Keratinocyte (primary cell): ENCODE measurements at regions not wholly inside any gene's neighbourhood (a gene's known extent, or its start where the extent isn't known, plus 50 kb on each side); places are given as distances from the start of the nearest gene placed in this dataset.

ENCODE experiments used
- DNase-seq: peaks from one replicate; pipeline ENCODE4 v3.0.0-alpha.2; 2011; ENCODE audit warnings: low read depth, missing footprints, low spot score
- FAIRE-seq: peaks from 2 replicates; lab custom pipeline; 2011; peaks lifted over from hg19 to GRCh38; lab: Jason Lieb, UNC
- H2AFZ ChIP-seq: 2 replicates; pipeline ENCODE4 v1.6.0; 2012; ENCODE audit warnings: low read length, control low read depth, inconsistent platforms; ENCODE audit not compliant: control insufficient read depth
- H3K27ac ChIP-seq: 2 replicates; pipeline ENCODE4 v1.5.1; 2011; ENCODE audit warnings: low read length; ENCODE audit not compliant: control insufficient read depth, insufficient read depth
- H3K27me3 ChIP-seq: 3 replicates; pipeline ENCODE4 v1.6.0; 2011; ENCODE audit warnings: low read length; ENCODE audit not compliant: control insufficient read depth, insufficient read depth; ENCODE audit errors: extremely low read depth
- H3K36me3 ChIP-seq, 2 experiments: 2 replicates in 1 of 2; 3 replicates in 1 of 2; pipeline ENCODE4 v1.5.1; 2011; ENCODE audit warnings: low read length in 2 of 2, mild to moderate bottlenecking in 1 of 2; ENCODE audit not compliant: control insufficient read depth in 2 of 2, insufficient read depth in 2 of 2; ENCODE audit errors: extremely low read depth in 1 of 2
- H3K4me1 ChIP-seq: 3 replicates; pipeline ENCODE4 v1.5.1; 2011; ENCODE audit warnings: low read length; ENCODE audit not compliant: control insufficient read depth, insufficient read depth; ENCODE audit errors: extremely low read depth
- H3K4me2 ChIP-seq: 3 replicates; pipeline ENCODE4 v1.6.0; 2011; ENCODE audit warnings: low read depth, low read length; ENCODE audit not compliant: control insufficient read depth, insufficient read depth; ENCODE audit errors: extremely low read depth
- H3K4me3 ChIP-seq, 3 experiments: fragments of 200-600 bp in 1 of 3; sonication (generic) in 1 of 3; 2 replicates in 2 of 3; 3 replicates in 1 of 3; pipeline ENCODE4 v1.5.1; 2011 to 2016; ENCODE audit warnings: low read length in 3 of 3, mild to moderate bottlenecking in 3 of 3, control low read depth in 2 of 3, inconsistent platforms in 1 of 3, low read depth in 1 of 3, mixed read lengths in 1 of 3, mixed run types in 1 of 3, moderate library complexity in 1 of 3; ENCODE audit not compliant: control insufficient read depth in 2 of 3, insufficient read depth in 2 of 3; ENCODE audit errors: extremely low read depth in 1 of 3
- H3K79me2 ChIP-seq: 2 replicates; pipeline ENCODE4 v1.6.0; 2012; ENCODE audit warnings: low read length; ENCODE audit not compliant: control insufficient read depth, insufficient read depth
- H3K9ac ChIP-seq: 3 replicates; pipeline ENCODE4 v1.6.0; 2011; ENCODE audit warnings: low read length; ENCODE audit not compliant: control insufficient read depth, insufficient read depth; ENCODE audit errors: extremely low read depth
- H3K9me1 ChIP-seq: 3 replicates; pipeline ENCODE4 v1.6.0; 2011; ENCODE audit warnings: low read length; ENCODE audit not compliant: control insufficient read depth, insufficient read depth; ENCODE audit errors: extremely low read depth
- H3K9me3 ChIP-seq: 2 replicates; pipeline ENCODE4 v1.5.1; 2012; ENCODE audit warnings: low read depth, low read length; ENCODE audit not compliant: control insufficient read depth
- H4K20me1 ChIP-seq: 3 replicates; pipeline ENCODE4 v1.6.0; 2011; ENCODE audit warnings: low read length; ENCODE audit not compliant: control insufficient read depth, insufficient read depth; ENCODE audit errors: extremely low read depth
- EZH2 ChIP-seq: IDR thresholded peaks from one replicate; pipeline ENCODE4 v1.6.1; 2012; ENCODE audit warnings: inconsistent platforms, mild to moderate bottlenecking, low read length, moderate library complexity
- dilution Hi-C: fragments of 300-500 bp; cut with MboI; formaldehyde crosslinking; loops from one replicate; pipeline ENCODE4 v1.7.0; 2020; ENCODE audit warnings: low sequenced_read_pairs; ENCODE audit not compliant: extremely low pct_ligation_motif_present
- TF ChIP-seq, protein P1 (sequence below), 3 experiments: IDR thresholded peaks in 1 of 3; conservative IDR thresholded peaks in 1 of 3; optimal IDR thresholded peaks in 1 of 3; 2 replicates in 2 of 3; 3 replicates in 1 of 3; pipeline versions ENCODE3 to v1.5.1; 2011; ENCODE audit warnings: low read length in 3 of 3, mild to moderate bottlenecking in 3 of 3, moderate library complexity in 2 of 3, control low read depth in 1 of 3, inconsistent platforms in 1 of 3; ENCODE audit not compliant: insufficient read depth in 2 of 3; ENCODE audit errors: extremely low read depth in 1 of 3

- no peak for TF ChIP-seq EZH2
- Histone ChIP-seq H3K9me1 (no peaks in the 10 kb centered on the region), H3K4me2 (no peak overlapping the region), H3K27ac (no peak overlapping the region), H3K4me3 (no peak overlapping the region), H3K79me2 (no peaks in the 10 kb centered on the region), H2AFZ (no peak overlapping the region), H3K36me3 (no peaks in the 10 kb centered on the region), H3K27me3 (no peaks in the 10 kb centered on the region), H3K4me1 (no peaks in the 10 kb centered on the region), H4K20me1 (no peaks in the 10 kb centered on the region), H3K9me3 (no peaks in the 10 kb centered on the region), H3K9ac (no peak overlapping the region)
- no peak for DNase-seq
- FAIRE-seq = no peak
- dilution Hi-C loops = no loop called here
Observed at GRCh38 chr1:88318740-88319139, 365.3 kb upstream of the PKN2 start.

DNA sequence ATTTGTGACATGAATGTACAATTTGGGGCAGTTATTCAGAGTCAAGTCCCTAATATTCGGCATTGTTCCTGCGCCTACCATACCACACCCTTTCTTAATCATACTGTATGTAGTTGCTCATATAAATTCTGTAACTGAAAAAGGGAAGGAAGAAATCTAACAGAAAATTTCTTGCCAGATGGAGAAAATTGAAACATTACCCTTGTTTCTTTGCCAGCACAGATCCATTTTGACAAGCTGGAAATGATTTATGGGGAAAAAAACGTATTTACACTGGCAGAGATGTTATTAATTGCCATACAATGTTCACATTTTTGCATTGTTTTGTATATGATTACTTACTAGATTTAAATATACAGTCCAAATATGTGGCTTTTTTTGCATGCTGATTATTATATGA lies 363.8 kb upstream of the PKN2 start:
- no peaks in the 10 kb centered on the region for H3K9me3 ChIP-seq
- no peak overlapping the region for H3K4me3 ChIP-seq
- no peaks in the 10 kb centered on the region for H3K36me3 ChIP-seq
- no peak for FAIRE-seq
- TF ChIP-seq, protein P1, sequence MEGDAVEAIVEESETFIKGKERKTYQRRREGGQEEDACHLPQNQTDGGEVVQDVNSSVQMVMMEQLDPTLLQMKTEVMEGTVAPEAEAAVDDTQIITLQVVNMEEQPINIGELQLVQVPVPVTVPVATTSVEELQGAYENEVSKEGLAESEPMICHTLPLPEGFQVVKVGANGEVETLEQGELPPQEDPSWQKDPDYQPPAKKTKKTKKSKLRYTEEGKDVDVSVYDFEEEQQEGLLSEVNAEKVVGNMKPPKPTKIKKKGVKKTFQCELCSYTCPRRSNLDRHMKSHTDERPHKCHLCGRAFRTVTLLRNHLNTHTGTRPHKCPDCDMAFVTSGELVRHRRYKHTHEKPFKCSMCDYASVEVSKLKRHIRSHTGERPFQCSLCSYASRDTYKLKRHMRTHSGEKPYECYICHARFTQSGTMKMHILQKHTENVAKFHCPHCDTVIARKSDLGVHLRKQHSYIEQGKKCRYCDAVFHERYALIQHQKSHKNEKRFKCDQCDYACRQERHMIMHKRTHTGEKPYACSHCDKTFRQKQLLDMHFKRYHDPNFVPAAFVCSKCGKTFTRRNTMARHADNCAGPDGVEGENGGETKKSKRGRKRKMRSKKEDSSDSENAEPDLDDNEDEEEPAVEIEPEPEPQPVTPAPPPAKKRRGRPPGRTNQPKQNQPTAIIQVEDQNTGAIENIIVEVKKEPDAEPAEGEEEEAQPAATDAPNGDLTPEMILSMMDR (optimal IDR thresholded peaks at IDR 0.05 in 1 of 3, IDR thresholded peaks at IDR 0.05 in 1 of 3, conservative IDR thresholded peaks at IDR 0.05 in 1 of 3; ENCODE audit: extremely low read depth in 1 of 3, insufficient read depth in 2 of 3, low read length in 3 of 3) = no peak
- TF ChIP-seq EZH2 = no peak
- no peak overlapping the region for H2AFZ ChIP-seq
- H3K4me2 ChIP-seq = no peak overlapping the region
- H3K4me1 ChIP-seq = no peaks in the 10 kb centered on the region
- H3K27ac ChIP-seq = no peak overlapping the region
- no peaks in the 10 kb centered on the region for H3K9me1 ChIP-seq
- no peak for DNase-seq
- H3K9ac ChIP-seq = no peak overlapping the region
- dilution Hi-C loops = no loop called here
- H3K79me2 ChIP-seq = no peaks in the 10 kb centered on the region
- no peaks in the 10 kb centered on the region for H4K20me1 ChIP-seq
- H3K27me3 ChIP-seq = no peaks in the 10 kb centered on the region

DNA sequence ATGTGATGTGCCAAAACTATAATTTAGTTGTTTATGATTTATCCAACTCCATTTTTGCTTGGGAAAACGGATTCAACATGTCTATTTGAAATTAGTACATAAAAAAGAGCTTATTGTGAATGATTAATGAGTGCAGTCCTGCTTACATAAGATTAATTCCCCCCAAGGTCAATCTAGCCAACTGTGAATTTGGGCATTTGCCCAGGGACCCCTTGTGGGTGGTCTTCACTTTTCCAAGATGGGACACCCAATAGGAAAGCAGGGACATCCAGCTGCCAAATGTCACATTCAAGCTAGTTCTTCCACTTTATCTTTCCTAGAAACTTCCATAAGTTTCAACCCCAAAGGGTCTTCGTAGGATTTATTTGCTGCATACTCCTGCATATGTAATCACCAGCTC lies 362.4 kb upstream of the PKN2 start:
- H3K4me3 ChIP-seq = no peak overlapping the region
- TF ChIP-seq, protein P1 (optimal IDR thresholded peaks at IDR 0.05 in 1 of 3, IDR thresholded peaks at IDR 0.05 in 1 of 3, conservative IDR thresholded peaks at IDR 0.05 in 1 of 3; ENCODE audit: extremely low read depth in 1 of 3, insufficient read depth in 2 of 3, low read length in 3 of 3) = no peak
- TF ChIP-seq EZH2 = no peak

More for the DNA sequence above, 362.4 kb upstream of the PKN2 start:
- Histone ChIP-seq H2AFZ (no peak overlapping the region), H3K9ac (no peak overlapping the region), H3K9me3 (no peaks in the 10 kb centered on the region), H4K20me1 (no peaks in the 10 kb centered on the region), H3K9me1 (no peaks in the 10 kb centered on the region), H3K36me3 (no peaks in the 10 kb centered on the region), H3K27me3 (no peaks in the 10 kb centered on the region), H3K79me2 (no peaks in the 10 kb centered on the region), H3K27ac (no peak overlapping the region), H3K4me2 (no peak overlapping the region), H3K4me1 (no peaks in the 10 kb centered on the region)
- FAIRE-seq (no peak), DNase-seq (no peak)
- dilution Hi-C loops = no loop called here
